T-helper 2 cell treated with Interferon-gamma antibody and Interleukin-4, amounts not matched to agents 100 ng/mL and 5 ng/mL, for 36 hours (primary cell): ENCODE measurements at regions not wholly inside any gene's neighbourhood (a gene's known extent, or its start where the extent isn't known, plus 50 kb on each side); places are given as distances from the start of the nearest gene placed in this dataset.

Experiments
- intact Hi-C: fragments of 100-400 bp; cut with micrococcal nuclease; formaldehyde crosslinking; loops from one replicate; pipeline ENCODE4 v1.15.1; 2023

DNA sequence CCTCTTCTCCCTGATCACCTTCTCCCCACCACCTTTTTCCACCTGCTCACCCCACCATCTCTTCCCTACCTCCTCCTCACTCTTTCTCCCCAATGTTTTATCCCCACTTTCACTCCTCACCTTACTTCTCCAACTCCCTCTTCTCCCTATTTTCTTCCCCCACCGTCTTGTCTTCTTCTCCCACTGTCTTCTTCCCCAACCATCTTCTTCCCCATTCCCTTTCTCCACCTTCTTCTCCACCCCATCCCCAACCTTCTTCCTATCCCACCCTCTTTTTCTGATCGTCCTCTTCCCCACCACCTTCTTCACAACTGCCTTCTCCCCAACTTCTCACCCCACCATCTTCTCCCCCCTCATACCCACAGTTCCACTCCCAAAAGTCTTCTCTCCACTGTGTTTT lies 929.4 kb downstream of the UQCRFS1 start:
- intact Hi-C loops: no loop called here

DNA sequence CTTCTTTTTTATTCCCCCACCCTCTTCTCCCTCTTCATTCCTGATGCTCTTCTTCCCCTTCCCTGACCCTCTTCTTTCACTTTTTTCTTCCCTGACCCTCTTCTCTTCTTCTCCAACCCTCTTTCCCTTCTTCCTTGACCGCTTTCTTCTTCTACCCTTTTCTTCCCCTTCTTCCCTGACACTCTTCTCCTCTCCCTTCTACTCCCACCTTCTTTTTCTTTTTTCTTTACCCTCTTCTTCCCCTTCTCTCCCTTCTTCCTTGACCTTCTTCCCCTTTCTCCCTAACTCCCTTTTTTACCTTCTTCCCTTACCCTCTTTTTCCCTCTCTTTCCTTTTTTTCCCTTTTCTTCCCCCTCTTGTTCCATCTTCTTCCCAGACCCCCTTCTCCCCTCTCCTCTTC lies 931.3 kb downstream of the UQCRFS1 start:
- intact Hi-C loops: no loop called here

DNA sequence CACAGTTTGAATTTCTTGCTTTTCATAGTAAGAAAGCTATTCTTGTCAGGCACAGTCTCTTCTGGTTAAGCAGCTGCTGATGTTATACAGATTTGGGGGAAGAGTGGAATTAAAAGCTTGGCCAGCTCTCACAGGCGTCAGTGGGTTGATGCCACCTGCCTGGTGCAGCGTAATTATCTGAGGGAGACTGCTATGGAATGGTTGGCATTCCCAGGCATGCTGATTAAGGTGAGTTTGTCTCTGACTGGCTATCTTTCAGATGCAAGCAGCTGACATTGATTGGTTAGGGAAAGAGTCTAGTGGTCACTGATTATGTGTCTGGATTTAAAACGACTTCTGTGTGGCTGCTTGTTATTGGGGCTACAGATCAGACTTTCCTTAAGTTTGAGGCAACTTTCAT lies 948.4 kb downstream of the UQCRFS1 start:
- intact Hi-C loops: no loop called here

DNA sequence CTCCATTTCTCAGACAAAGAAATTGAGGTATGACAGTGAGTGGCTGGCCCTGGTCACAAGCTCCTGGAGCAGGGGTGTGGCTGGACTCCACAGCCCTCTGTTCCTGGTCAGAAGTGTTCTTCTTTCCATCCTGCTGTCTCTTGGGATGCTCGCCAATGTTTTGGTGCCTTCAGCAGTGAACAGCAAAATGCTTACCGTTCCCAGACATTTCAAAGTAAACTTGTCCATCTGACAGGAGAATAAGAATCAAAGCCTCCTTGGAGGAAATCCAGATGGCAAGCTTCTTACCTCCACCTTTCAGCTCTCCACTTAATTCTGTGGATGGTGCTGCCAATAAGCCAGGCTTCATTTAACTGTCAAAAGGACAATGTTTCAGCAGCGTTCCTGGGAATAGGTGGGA lies 954.1 kb downstream of the UQCRFS1 start:
- intact Hi-C loops: no loop called here

DNA sequence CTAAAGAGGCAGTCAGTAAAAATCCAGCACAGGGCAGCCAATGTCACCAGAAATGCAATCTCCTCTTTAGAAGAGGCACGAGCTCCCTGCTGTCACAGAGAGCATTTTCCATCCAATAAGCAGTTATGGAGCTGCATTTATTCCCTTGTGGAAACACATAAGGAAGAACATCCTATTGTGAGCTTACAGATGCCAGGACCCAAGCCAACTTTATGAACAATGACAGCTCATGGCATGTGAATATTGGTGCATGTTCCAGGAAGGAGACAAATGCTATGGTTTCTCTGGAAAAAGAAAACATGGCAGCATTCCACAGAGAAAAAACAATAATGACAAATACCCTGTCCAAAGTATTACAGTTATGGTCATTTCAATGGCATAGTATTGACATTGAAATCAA lies 955.6 kb downstream of the UQCRFS1 start:
- intact Hi-C loops: no loop called here

DNA sequence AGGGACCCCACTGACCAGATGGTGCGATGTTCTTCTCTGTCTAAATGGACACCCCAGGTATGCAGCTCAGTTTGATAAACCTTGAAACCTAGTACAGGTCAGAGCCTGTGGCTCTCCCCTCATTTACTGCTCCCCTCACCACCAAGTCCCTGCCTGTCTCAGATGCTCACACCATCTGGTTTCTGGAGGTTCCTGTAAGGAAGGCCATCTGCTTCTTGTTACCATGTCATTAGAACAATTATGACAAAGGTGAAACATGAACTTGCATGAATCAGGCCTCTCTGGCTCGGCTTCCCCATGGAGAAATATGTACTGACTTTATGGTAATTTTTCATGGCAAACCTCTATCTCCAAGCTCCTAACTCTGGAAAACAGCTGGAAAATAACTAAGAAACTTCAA lies 965.7 kb downstream of the UQCRFS1 start:
- intact Hi-C loops: no loop called here

DNA sequence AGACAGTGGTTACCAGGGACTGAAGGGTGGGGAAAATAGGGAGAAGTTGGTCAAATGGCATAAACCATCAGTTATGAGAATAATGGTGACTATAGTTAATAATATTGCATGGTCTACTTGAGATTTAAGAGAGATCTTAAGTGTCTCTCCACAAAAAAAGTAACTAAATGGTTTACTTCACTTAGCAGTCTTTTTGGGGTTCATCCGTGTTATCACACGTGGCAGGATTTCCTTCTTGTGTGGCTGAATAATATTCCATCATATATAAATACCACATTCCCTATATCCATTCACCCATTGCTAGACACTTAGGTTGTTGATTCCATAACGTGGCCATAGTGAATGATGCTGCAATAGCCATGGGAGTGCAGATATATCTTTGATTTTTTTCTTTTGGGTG lies 967.0 kb downstream of the UQCRFS1 start:
- intact Hi-C loops: no loop called here

DNA sequence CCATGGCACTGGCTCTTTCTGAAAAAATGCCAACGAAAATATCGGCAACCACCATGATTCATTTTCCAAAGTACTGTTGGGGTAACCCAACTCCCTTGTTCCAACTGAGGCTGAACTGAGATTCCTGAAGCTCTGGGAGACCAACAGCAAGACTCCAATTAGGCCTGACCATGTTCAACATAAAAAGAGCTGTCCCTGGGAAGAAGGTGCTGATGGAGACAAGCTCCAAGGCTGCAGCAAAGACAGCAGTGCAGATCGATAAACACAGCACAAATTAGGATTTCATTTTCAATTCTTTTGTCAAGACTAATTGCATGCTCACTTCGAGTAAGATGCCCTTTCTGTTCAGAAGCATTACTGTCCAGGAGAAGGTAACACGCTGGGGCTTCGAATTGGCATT lies 968.0 kb downstream of the UQCRFS1 start:
- intact Hi-C loops: no loop called here

DNA sequence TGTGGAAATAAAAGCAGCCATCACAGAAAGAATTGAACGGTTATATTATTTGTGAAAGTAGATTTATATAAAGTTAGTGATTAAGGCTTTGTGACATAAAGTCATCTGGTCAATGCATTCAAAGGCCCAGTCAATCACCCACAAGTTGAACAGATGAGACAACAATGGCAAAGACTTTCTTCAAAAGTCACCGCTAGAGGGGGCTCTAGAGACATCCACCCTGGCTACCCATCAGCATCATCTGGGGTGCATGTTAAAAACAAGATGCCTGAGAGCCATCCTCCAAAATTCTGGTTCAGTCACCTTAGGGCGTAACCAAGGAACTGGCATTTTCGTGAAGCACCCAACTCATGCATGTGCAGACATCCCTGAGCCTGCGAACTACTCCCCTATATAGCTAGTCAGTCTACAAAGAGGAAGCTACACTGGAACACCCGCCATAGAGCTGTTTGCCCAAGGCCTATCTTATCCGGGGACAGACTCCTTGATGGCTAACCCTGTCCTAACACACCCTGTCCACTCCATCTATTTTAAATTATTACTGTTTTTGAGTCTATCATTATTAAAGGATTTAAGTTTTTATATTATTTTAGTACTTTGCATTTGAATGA lies 970.5 kb downstream of the UQCRFS1 start:
- intact Hi-C loops: loop anchor here (1.0 kb wide), 1 partner anchor 83 kb away; no protein-coding TSS in a partner anchor

DNA sequence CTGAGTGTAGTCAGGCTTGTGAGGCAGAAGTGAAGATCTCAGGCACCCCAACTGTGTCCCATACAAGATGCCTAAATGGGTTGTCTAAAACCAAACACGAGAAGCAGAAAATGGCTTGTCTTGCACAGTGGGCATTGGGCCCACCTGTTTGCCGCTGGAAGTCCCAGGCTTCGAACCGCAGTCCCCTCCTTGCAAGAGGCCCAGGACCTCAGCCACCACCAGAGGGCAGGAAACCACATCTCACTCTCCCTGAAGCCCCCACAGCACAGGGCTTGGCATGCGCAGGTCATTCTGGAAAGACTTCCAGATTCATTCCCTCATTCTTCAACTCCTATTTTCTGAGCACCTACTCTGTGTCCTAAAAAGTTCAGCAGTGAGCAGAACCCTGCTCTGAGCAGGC lies 973.7 kb downstream of the UQCRFS1 start:
- intact Hi-C loops: no loop called here

DNA sequence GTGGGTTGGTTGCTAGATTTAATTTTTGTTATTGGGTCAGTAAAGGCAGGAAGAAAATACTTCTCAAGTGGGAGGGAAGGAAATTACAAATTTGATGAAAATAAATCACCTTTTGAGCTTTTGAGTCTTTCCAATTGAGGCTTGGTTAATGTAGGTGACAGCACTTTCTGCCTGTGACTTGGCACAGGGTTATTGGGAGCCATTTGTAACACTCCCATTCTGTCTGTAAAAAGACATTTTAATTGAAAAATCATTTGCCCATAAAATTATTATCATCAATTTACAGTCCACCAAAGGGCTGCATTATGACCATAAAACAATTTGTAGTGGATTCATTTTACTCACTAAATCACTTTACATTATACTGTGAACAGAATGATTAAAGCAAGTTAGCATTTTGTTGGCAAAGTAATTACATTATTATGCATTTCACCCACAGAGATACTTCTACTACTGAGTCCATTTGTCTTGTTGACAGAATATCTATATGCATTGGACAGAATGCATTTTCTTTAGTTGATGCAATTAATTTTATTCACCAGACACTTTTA lies 974.6 kb downstream of the UQCRFS1 start:
- intact Hi-C loops: no loop called here

DNA sequence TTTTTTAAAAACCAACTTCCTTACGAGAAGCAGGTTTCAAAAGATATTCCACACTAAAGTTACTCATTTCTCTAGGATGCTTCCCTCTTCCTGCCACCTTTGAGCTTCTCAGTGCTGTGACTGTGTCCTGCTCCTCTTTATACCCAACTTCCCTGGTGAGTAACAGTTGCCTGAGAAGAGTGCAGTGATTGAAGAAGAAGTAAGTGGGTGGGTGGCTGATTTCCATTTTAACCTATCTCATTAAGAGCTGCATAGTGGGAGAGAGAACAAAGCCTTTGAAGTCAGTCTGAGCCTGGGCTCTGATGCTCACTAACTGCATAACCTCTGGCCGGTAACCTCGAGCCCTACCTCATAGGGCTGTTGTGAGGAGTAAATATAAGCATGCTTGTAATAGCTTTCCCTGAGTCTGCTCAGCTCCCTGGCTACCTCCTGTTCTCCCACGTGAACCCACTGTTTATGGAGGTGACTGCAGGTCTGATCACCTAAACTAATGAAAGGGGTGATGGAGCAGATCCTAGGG lies 977.3 kb downstream of the UQCRFS1 start:
- intact Hi-C loops: no loop called here

DNA sequence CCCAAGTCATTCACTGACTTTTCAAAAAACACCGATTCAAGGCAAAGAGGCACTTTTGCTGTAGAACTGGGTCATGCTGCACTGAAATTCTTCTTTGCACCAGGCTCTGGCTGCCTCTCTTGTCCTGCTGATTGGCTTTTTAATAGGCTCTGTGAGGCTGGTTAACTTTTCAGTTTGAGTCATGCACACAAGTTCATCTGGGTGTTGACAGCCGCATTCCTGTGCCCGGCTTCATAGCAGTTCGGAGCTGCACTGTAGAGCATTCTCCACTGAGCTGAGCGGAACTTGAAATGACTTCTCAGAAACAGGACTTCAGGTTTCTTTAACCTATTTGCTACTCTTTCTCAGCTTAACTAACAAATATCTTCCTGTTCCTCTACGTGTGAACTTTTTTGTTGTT lies 978.3 kb downstream of the UQCRFS1 start:
- intact Hi-C loops: no loop called here

DNA sequence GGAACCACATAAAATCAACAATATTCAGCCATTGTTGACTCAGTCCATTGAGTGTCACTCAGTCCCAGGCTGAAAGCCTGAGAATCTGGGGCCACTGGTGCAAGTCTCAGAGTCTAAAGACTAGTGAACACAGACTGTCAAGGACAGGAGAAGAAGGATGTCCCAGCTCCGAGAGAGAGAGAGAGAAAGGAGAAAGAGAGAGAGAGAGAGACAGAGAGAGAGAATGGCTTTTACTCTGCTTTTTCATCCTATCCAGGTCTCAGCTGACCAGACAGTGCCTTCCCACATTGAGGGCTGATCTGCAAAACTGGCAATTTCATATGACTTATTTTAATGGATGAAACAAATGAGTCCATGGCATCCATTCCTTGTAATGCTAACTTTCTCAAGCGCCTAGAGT lies 984.1 kb downstream of the UQCRFS1 start:
- intact Hi-C loops: no loop called here

DNA sequence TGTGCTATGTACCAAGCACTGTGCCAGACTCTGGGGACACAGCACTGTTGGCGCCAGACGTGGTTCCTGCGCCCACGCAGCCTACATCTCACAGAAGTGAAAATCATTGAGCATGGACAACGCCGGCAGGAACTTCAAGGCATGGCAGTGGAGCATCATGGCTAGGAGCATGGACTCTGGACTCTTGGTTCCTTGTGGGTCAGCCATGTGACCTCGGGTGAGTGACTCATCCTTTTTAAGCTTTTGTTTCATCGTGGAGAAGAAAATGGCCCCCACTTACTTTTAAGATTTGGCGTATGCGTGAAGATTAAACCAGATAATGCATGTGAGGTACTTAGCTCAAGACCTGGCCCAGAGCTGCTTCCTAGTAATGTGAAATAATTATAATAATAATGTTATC lies 988.5 kb downstream of the UQCRFS1 start:
- intact Hi-C loops: no loop called here

DNA sequence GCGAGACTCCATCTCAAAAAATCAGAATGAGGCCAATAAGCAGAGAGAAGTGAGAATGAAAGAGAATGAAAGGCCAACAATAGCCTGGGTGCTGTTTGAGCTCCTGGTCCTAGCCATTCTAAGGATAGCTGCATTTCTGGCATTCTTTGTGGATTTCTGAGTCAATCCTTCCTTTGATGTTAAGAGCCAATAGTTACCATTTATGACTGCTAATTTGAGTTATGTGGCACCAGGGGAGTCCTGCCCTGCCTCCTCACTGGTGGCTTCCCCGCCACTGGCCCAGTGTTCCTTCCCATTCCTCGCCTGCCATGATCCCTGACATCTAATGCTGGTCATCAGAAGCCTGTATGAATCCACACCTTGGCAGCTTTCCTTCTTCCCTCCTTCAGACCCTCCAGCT lies 991.2 kb downstream of the UQCRFS1 start:
- intact Hi-C loops: no loop called here

DNA sequence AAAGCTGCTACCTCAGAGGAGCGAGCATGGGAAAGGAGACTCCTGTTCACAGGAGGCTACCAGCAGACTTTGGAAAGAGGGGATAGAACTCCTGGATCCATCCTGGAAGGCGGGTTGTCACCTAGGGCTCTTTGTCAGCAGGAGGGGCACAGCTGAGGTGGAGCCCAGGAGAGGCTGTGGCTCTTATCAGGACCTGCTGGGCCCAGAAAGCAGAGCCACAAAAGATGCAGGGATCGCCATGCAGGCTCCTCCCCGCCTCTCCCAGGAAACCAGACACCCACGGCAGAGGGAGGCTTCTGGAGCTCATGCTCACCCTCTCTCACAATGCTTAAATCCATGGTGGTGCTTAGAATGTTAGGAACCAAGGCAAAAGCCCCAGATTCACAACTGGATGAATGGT lies 994.2 kb downstream of the UQCRFS1 start:
- intact Hi-C loops: no loop called here

DNA sequence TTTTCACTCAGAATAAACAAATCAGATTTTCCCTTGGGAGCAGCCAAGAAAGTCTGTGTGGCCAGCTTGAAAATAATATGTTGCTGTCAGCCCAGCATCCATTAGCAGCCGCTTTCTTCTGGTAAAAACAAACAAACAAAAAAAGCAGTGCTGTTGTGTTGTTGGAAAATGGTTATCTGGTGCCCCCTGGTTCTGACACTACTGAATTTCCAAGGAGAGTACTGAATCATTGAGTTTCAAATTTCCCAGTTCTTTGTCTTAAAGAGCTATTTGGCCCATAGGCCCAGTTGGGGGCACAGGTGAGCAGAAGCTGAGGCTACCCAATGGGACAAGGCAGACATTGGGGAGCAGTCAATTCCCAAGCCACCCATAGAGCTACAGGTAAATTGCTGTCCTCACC lies 995.9 kb downstream of the UQCRFS1 start:
- intact Hi-C loops: no loop called here

DNA sequence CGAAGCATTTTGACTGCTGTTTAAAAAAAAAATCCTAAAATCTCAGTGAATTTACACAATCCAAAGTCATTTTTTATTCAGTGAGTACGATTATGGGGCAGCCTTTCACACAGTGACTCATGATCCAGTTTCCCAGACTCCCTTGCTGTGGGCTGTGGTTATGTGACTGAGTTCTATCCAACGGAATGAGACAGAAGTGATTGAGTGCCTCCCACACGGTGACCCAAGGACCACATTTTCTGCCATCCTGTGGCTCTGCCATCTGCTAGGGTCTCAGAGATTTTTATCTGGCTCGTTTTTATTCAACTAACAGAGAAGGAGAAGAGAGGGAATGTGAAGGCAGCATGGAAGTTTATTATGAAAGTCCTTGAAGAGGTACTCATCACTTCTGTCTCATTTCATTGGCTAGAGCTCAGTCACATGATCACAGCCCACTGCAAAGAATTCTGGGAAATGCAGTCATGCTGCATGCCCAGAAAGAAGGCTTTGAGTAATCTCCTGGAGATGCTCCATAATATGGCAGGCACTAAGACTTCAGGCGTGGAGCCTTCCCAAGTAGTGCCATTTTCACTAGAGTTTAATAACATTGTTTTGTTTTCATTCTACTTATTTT lies 999.4 kb downstream of the UQCRFS1 start:
- intact Hi-C loops: no loop called here

DNA sequence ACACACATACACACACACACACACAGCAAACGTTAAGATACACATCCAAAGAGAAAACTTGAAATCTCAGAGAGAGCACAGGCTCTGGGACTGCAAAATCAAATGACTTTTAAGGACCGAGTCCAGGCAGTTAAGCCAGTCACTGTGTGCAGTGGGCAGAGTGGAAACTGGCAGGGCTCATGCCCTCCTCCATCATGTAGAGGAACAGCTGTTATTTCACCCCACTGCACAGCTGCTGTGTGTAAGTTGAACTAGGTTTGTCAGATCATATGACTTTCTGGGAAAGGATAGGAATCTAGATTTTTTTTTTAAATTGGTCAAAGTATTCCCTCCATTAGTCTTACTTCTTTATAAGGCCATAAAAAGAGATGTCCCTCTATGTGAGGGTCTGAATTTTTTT lies 1002.1 kb downstream of the UQCRFS1 start:
- intact Hi-C loops: no loop called here

DNA sequence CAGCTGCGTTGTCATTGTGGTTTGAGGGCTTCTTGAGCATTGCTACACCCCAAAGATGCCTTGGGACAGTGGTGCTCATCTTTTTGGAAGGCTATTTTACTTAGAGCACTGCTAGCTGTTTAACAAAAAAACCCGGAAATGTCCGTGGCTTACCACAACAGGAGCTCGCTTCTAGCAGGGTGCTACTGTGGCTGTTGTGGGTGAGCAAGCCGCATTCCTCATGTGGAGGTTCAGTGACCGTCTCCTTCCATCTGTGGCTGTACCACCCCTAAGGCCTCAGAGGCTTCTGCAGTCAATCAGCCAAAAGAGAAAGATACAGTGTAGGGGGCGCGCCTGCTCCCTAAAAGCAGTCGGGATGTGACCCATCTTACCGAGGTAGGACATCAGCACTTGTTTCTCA lies 1004.2 kb downstream of the UQCRFS1 start:
- intact Hi-C loops: no loop called here

DNA sequence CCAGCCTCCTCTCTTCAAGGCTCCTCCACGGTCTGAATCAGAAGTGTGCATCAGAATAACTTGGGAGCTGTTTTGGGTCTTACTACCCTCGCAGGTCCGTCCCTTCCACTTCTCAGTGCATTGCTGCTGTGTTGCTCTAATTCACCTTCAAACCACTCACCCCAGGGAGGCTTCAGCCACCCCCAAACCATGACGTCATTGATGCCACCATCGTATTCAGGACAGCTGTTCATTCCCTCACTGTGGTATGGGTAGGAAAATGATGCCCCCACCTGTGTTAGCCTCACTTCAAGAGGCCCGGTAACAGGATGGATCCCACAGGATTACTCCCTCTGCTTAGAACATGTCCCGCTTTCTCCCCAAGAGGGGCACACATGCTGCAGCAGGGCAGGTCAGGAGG lies 1005.7 kb downstream of the UQCRFS1 start:
- intact Hi-C loops: no loop called here

DNA sequence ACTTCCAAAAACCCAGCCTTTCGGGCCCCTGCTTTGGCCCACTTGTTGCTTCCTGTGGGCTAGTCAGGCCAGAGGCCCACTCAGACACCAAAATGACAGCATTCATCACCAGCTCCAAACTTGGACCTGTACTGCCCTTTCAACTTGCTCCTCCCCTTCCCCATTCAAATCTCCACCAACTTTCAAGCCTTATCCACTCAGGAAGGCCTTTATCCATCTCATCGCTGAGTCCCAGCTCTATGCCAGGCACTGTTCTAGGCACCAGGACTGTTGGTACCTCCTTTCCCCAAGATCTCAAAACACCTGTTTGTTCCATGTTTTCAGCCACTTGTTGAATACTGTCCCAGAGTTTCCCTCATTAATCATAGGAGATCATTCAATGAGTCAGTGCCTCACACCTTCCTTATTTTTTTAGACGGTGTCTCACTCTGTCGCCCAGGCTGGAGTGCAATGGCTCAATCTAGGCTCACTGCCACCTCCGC lies 1011.4 kb downstream of the UQCRFS1 start:
- intact Hi-C loops: no loop called here
